ENCODE measurements at regions not wholly inside any gene's neighbourhood (a gene's known extent, or its start where the extent isn't known, plus 50 kb on each side); places are given as distances from the start of the nearest gene placed in this dataset.

DNA sequence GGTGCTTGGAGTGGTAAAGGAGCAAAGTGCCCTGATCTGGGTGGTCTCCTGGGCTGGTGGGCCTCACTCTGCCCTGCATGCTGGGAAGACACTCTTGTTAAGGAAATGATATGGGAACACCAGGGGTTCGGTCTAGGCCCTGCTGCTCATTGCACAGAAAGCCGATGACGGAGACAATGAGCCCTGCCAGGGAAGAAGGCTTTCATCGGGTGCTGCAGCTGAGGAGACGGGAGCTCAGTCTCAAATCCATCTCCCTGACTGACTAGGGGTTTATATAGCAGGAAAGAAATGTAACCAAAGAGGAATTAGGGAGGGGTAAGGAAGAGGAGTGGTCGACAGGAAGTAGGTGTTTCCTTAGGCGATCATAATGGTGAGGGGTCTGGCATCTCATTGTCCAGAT is 253.4 kb downstream of the TEX29 start:
- Histone ChIP-seq H3K4me1 (ENCODE audit: control insufficient read depth in 5 of 5, insufficient read depth in 5 of 5, low read length in 5 of 5) (no peaks in the 10 kb centered on the region), H3K27ac (ENCODE audit: low read depth in 1 of 2, low read length in 1 of 2) (no peak overlapping the region), H3K4me3 (no peak overlapping the region), H3K9me3 (ENCODE audit: control insufficient read depth in 4 of 4, insufficient read depth in 3 of 4, low read length in 3 of 4) (peaks cover 0 to 36% (median 2%) of the 10 kb centered on the region in 4 donors), H3K9ac (ENCODE audit: insufficient read depth in 1 of 2, low read length in 2 of 2) (no peak overlapping the region), H3K27me3 (ENCODE audit: control insufficient read depth in 3 of 3, insufficient read depth in 3 of 3, low read length in 2 of 3) (no peaks in the 10 kb centered on the region), H3K36me3 (ENCODE audit: control insufficient read depth in 4 of 4, insufficient read depth in 4 of 4, low read length in 4 of 4) (no peaks in the 10 kb centered on the region)
- TF ChIP-seq, protein P1, sequence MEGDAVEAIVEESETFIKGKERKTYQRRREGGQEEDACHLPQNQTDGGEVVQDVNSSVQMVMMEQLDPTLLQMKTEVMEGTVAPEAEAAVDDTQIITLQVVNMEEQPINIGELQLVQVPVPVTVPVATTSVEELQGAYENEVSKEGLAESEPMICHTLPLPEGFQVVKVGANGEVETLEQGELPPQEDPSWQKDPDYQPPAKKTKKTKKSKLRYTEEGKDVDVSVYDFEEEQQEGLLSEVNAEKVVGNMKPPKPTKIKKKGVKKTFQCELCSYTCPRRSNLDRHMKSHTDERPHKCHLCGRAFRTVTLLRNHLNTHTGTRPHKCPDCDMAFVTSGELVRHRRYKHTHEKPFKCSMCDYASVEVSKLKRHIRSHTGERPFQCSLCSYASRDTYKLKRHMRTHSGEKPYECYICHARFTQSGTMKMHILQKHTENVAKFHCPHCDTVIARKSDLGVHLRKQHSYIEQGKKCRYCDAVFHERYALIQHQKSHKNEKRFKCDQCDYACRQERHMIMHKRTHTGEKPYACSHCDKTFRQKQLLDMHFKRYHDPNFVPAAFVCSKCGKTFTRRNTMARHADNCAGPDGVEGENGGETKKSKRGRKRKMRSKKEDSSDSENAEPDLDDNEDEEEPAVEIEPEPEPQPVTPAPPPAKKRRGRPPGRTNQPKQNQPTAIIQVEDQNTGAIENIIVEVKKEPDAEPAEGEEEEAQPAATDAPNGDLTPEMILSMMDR (IDR thresholded peaks at IDR 0.05; ENCODE audit: control extremely low read depth, extremely low read depth): no peak
- WGBS, 2 donors: 91% methylated on average over 7 of the region's 7 CpGs
- no peak for DNase-seq
- ATAC-seq (ENCODE audit: insufficient read depth, low FRiP score): no peak

DNA sequence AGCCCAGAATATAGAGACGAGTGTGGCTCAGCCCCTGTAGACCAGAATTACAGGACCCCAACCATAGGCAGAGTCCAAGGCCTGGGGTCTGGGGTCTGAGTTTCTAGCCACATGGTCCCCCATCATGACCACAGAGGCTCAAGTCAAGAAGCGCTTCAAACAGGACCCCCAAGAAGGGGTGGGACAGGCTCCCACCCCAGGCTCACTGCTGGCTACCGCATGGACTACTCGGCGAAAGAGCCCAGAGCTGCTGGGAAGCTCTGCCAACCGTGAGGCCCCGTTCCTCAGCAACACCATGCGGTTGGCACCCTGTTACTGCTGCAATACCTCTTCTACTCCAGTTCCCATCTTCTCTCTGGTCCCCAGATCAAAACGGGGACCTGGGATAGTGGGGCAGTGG is 254.8 kb downstream of the TEX29 start:
- no peaks in the 10 kb centered on the region for H3K4me1 ChIP-seq (ENCODE audit: control insufficient read depth in 5 of 5, insufficient read depth in 5 of 5, low read length in 5 of 5)
- no peak overlapping the region for H3K9ac ChIP-seq (ENCODE audit: insufficient read depth in 1 of 2, low read length in 2 of 2)
- H3K27ac ChIP-seq (ENCODE audit: low read depth in 1 of 2, low read length in 1 of 2): no peak overlapping the region
- no peak overlapping the region for H3K4me3 ChIP-seq
- H3K36me3 ChIP-seq (ENCODE audit: control insufficient read depth in 4 of 4, insufficient read depth in 4 of 4, low read length in 4 of 4): no peaks in the 10 kb centered on the region
- TF ChIP-seq, protein P1 (IDR thresholded peaks at IDR 0.05; ENCODE audit: control extremely low read depth, extremely low read depth): no peak
- 93 to 96% methylated on average over 9 of the region's 9 CpGs for WGBS, 2 donors
- ATAC-seq (ENCODE audit: insufficient read depth, low FRiP score): no peak
- no peaks in the 10 kb centered on the region for H3K27me3 ChIP-seq (ENCODE audit: control insufficient read depth in 3 of 3, insufficient read depth in 3 of 3, low read length in 2 of 3)
- DNase-seq: no peak
- peaks cover 0 to 32% (median 2%) of the 10 kb centered on the region in 4 donors for H3K9me3 ChIP-seq (ENCODE audit: control insufficient read depth in 4 of 4, insufficient read depth in 3 of 4, low read length in 3 of 4)

DNA sequence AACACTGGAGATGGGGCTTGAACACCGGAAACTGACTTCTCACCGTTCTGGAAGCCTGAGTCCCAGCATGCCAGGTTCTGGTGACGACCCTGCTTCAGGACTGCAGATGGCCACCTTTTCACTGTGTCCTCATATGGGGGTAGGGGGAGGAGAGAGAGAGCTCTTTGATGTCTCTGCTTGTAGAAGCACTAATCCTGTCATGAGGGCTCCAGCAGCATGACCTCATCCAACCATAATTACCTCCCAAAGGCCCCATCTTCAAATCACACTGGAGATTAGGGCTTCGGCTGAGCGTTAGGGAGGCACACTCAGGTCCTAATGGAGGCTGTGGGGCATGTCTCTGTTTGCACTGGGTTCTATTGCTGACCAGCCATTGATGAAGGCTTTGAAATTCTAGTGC is 255.3 kb downstream of the TEX29 start:
- no peak for ATAC-seq (ENCODE audit: insufficient read depth, low FRiP score)
- H3K9ac ChIP-seq (ENCODE audit: insufficient read depth in 1 of 2, low read length in 2 of 2): no peak overlapping the region
- H3K9me3 ChIP-seq (ENCODE audit: control insufficient read depth in 4 of 4, insufficient read depth in 3 of 4, low read length in 3 of 4): peaks cover 0 to 34% (median 2%) of the 10 kb centered on the region in 4 donors
- H3K27me3 ChIP-seq (ENCODE audit: control insufficient read depth in 3 of 3, insufficient read depth in 3 of 3, low read length in 2 of 3): no peaks in the 10 kb centered on the region
- TF ChIP-seq, protein P1 (IDR thresholded peaks at IDR 0.05; ENCODE audit: control extremely low read depth, extremely low read depth): no peak
- 83 to 91% methylated on average over 5 of the region's 5 CpGs for WGBS, 2 donors
- no peak overlapping the region for H3K4me3 ChIP-seq
- no peak overlapping the region for H3K27ac ChIP-seq (ENCODE audit: low read depth in 1 of 2, low read length in 1 of 2)
- no peaks in the 10 kb centered on the region for H3K36me3 ChIP-seq (ENCODE audit: control insufficient read depth in 4 of 4, insufficient read depth in 4 of 4, low read length in 4 of 4)
- no peak for DNase-seq
- H3K4me1 ChIP-seq (ENCODE audit: control insufficient read depth in 5 of 5, insufficient read depth in 5 of 5, low read length in 5 of 5): no peaks in the 10 kb centered on the region

DNA sequence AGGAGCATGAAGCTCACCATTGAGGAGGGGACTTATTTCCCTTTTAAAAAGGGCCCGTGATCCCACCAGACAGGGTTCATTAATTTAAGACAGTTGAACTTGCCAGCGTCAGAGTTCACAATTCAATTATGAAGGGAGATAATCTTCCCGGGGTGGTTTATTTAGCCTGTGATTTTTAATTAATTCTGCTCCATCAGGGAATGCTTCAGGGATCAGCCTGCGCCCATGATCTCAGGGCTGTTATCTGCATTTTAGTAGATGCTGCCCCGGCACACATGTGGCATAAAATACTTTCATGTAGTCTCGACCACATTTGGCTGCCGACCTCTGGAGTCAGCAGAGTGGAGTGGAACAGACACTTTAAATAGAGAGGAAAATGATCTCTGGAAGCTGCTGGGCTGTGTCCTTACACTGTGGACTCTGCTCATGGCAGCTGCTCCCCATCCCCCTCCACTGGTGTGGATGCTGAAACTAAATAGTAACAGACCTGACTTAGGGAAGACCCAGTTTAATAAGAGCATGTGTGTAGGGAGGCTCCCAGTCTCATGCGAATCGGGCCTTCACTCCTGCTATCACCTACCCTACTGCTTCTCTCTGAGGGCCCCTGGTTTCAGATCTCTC is 256.9 kb downstream of the TEX29 start:
- no peaks in the 10 kb centered on the region for H3K36me3 ChIP-seq (ENCODE audit: control insufficient read depth in 4 of 4, insufficient read depth in 4 of 4, low read length in 4 of 4)
- no peak overlapping the region for H3K4me3 ChIP-seq
- ATAC-seq (ENCODE audit: insufficient read depth, low FRiP score) (no peak), DNase-seq (no peak)
- no peaks in the 10 kb centered on the region for H3K27me3 ChIP-seq (ENCODE audit: control insufficient read depth in 3 of 3, insufficient read depth in 3 of 3, low read length in 2 of 3)
- no peak overlapping the region for H3K9ac ChIP-seq (ENCODE audit: insufficient read depth in 1 of 2, low read length in 2 of 2)
- TF ChIP-seq, protein P1 (IDR thresholded peaks at IDR 0.05; ENCODE audit: control extremely low read depth, extremely low read depth): no peak
- WGBS, 2 donors: 76 to 88% methylated on average over 9 of the region's 9 CpGs
- H3K9me3 ChIP-seq (ENCODE audit: control insufficient read depth in 4 of 4, insufficient read depth in 3 of 4, low read length in 3 of 4): peaks cover 0 to 34% (median 3%) of the 10 kb centered on the region in 4 donors
- H3K4me1 ChIP-seq (ENCODE audit: control insufficient read depth in 5 of 5, insufficient read depth in 5 of 5, low read length in 5 of 5): no peaks in the 10 kb centered on the region
- H3K27ac ChIP-seq (ENCODE audit: low read depth in 1 of 2, low read length in 1 of 2): no peak overlapping the region
